Gastroesophageal sphincter (tissue), 2 donors: ENCODE measurements at regions not wholly inside any gene's neighbourhood (a gene's known extent, or its start where the extent isn't known, plus 50 kb on each side); places are given as distances from the start of the nearest gene placed in this dataset.

Source experiments
- POLR2A ChIP-seq, 2 donors: fragments of 450-650 bp; IDR thresholded peaks; one replicate each; pipeline ENCODE4 v1.6.1; 2017; ENCODE audit warnings: antibody characterized with exemption in 2 of 2, mild to moderate bottlenecking in 2 of 2, moderate library complexity in 1 of 2
- POLR2AphosphoS5 ChIP-seq: sonication (generic); formaldehyde crosslinking; IDR thresholded peaks from one replicate; pipeline ENCODE4 v1.6.1; 2017; ENCODE audit warnings: antibody characterized with exemption

DNA sequence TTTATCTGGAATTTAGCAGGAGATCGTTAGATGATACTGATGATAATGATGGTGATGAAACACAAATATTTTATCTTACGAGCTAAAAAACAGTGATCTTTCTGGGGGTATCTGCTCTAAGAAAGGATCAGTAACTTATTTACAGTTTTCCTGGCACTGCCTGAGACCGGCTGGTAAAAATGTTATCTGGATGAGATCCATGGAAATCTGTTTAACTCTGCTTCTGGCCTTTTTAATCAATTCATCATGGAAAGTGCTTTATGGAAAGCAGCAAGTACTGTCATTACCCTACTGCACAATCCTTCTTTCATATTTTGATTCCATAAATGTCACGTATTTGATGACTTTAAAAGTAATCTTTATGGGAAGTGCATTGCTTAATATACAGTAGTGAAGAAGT, 612.7 kb upstream of the GCFC2 start:
- TF ChIP-seq POLR2A (IDR thresholded peaks at IDR 0.05) (no peak), POLR2AphosphoS5 (no peak)
